HuH-7.5 (cell line): ENCODE measurements at regions not wholly inside any gene's neighbourhood (a gene's known extent, or its start where the extent isn't known, plus 50 kb on each side); places are given as distances from the start of the nearest gene placed in this dataset.
"Not testable (repeated sequence)": the region's sequence is repeated elsewhere in the genome, so short reads cannot be mapped to it uniquely, and the experiment has no call there.

Experiments used
- DNase-seq: peaks from one replicate; pipeline ENCODE4 v3.0.0; 2011; ENCODE audit warnings: low spot score

- no peak for DNase-seq
Measured at GRCh38 chr2:64795024-64795592, 141.4 kb upstream of the SERTAD2 start.

- DNase-seq, result no peak
Measured at GRCh38 chr2:64796926-64797325, 143.2 kb upstream of the SERTAD2 start.

- DNase-seq, result no peak
Measured at GRCh38 chr2:64797881-64798575, 144.3 kb upstream of the SERTAD2 start.

DNA sequence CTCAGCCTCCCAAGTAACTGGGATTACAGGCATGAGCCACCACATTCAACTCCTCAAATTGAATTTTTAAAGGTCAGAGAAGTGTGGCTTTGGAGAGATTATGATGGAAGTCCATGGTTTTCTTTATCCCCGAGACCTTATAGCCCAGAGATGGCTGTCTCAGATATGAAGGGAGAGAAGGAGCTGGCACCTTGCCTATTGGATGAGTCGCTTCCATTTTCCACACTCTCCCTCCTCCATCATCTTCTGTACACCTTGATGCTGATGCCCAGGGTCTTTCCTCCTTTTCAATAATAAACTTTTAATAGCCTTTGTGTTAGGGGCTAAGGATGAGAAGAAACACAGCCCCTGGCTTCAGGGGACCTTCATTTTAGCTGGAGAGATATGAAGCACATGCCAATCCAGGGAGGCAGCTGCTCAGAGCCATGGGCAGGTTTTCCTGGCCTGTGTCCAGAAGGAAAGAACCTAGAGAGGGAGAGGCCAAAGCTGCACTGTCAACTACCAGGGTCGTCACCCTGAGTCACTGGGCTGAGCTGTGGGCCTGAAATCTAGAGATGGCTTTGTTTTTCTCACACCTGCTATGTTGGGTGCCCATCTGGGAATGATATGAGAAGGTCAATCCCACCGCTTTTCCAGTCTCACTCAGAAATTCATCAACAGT lies 146.0 kb upstream of the SERTAD2 start:
- no peak for DNase-seq

DNA sequence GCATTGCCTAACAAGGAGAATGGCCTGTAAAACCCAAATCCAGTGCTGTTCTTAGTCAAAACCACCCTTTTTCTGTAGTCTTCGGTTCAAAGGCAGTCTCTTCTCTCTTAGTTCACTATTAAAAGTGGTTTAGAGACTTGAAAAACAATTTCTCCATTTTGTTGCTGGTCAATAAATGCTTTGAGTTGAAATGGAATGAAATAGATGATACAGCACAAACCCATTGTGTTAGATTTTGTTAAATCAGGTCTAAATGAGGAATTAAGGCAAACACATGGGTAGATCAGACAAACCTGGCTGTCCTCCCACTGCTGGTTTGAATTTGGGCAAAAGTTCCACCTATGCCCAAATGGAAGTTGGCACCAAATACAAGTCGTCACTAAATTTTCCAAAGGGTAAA lies 150.1 kb upstream of the SERTAD2 start:
- no peak for DNase-seq

DNA sequence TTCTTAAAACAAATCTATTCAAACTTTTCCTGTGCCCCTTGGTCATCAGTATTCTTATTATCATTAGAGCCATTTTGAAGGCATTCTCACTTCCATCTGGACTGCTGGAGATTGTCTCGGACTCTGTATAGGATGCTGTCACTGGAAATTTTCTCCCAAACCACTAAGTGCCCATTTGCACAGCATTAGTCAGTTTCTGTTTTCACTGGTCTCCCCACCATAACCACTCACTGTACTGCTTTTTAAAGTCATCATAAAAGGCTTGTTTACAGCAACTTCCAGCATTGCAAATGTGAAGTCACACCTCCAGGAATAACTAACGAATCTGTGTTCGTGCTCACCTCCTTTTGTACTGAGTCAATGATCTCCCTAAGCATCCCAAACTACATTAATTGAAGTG lies 150.9 kb upstream of the SERTAD2 start:
- DNase-seq, result no peak

GRCh38 chr2:64807417-64807816 lies 153.7 kb upstream of the SERTAD2 start:
- no peak for DNase-seq

DNA sequence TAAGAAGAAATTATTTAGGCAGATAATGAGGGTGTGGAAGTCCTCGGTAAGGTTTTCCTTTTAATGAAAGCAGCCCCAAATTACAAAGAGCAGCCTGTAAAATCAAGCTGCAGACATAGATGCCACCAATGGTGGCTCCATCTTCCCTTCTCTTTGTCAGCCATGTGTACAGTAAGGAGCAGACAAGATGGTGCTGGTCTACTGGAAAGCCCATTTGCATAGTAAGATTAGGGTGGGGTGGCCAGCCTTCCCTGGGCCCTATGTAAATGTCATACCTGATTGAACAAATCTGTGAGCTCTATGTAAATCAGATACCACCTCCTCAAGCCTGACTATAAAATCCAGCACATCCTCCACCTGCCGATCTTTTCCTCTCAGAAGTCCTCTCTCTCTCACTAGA lies 154.4 kb upstream of the SERTAD2 start:
- DNase-seq, result no peak

DNA sequence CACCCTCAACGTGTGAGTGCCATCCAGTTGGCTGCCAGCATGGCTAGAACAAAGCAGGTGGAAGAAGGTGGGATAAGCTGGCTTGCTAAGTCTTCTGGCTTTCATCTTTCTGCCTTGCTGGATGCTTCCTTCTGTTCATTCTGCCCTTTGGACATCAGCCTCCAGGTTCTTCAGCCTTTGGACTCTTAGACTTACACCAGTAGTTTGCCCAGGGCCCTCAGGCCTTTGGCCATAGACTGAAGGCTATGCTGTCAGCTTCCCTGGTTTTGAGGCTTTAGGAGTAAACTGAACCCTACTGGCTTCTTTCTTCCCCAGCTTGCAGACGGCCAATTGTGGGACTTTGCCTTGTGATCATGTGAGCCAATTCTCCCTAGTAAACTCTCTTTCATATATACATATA lies 155.0 kb upstream of the SERTAD2 start:
- no peak for DNase-seq

DNA sequence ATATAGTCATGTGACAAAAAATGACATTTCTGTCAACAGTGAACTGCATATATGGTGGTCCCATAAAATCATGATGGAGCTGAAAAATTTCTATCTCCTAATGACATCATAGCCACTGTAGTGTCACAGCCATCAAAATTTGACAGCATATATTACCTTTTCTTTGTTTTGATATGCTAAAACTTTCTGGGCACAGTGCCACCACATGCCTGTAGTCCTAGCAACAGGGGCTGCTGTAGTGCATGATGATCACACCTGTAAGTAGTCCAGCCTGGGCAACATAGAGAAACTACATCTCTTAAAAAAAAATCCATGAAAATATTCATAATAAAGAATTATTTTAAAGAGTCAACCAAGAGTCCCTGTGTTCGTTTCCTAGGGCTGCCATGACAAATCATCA lies 155.5 kb upstream of the SERTAD2 start:
- DNase-seq, result no peak

DNA sequence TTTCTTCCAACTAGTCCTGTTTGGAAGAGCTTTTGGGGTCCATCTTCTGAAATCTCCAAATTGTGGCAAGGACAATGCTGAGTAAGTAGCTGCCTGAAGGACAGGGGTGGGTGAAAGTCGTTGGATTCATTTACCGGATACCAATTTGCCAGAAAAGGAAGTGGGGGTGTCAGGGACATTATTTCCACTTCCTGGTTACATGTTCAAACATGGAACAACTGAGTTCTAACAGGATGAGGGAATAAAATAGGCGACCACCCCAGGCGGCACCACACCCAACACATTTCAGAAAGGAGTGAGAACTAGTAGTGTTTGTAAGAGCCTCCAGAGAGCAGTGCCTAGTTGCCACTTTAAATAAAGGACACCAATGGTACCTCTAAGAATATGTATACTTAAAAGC lies 158.6 kb upstream of the SERTAD2 start:
- no peak for DNase-seq

- DNase-seq, result no peak
Measured at GRCh38 chr2:64814007-64814406, 160.3 kb upstream of the SERTAD2 start.

GRCh38 chr2:64816526-64816925 lies 162.8 kb upstream of the SERTAD2 start:
- DNase-seq, result not testable (repeated sequence)

DNA sequence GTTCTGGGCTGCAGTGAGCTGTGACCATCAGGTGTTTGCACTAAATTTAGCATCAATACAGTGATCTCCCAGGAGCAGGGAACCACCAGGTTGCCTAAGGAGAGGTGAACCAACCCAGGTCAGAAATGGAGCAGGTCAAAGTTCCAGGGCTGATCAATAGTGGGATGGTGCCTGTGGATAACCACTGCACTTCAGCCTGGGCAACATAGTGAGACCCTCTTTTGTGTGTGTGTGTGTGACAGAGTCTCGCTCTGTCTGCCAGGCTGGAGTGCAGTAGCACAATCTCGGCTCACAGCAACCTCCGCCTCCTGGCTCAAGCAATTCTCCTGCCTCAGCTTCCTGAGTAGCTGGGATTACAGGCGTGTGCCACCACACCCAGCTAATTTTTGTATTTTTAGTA lies 163.7 kb upstream of the SERTAD2 start:
- no peak for DNase-seq

DNA sequence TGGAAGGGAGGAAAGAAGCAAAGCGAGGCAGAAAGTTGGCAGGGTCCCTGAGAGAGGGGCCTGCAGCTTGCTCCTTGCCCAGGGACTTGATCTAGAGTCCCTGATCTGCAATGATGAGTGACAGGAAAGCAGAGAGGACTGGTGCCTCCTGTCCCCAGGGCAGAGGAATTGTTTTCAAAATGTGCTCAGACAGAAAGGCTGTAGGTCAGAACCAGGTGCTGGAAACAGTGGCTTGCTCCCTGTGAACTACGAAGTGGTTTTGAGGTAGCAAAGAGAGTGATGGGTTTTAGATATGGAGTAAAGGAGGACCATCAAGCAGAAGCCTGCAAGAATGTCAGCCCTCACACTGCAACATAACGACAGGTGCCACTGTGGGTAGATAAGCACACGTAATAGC lies 164.9 kb upstream of the SERTAD2 start:
- DNase-seq, result no peak

GRCh38 chr2:64819361-64819760 lies 165.6 kb upstream of the SERTAD2 start:
- DNase-seq, result no peak

- DNase-seq, result no peak
Measured at GRCh38 chr2:64819774-64820688, 166.3 kb upstream of the SERTAD2 start.

DNA sequence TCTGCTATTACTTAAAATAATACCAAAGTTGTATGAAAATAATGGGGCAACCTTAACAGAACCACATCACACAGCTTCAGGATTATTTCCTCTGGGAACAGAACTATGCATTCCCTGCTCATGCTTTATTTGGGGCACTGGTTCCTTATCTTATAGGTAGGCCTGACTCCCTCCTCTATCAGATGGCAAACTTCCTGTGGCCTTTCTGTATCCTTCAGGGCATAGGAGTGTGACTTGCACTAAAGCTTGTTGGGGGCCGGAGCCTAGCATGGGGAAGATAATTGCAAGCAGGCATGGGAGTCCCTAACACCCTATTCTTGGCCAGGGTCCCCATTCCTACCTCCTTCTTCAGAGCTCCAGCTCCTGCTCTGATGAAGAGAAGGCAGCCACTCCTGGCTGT lies 167.2 kb upstream of the SERTAD2 start:
- no peak for DNase-seq

GRCh38 chr2:64823794-64824193 lies 165.4 kb upstream of the SLC1A4 start:
- no peak for DNase-seq

- DNase-seq, result no peak
Measured at GRCh38 chr2:64825831-64826491, 163.2 kb upstream of the SLC1A4 start.

DNA sequence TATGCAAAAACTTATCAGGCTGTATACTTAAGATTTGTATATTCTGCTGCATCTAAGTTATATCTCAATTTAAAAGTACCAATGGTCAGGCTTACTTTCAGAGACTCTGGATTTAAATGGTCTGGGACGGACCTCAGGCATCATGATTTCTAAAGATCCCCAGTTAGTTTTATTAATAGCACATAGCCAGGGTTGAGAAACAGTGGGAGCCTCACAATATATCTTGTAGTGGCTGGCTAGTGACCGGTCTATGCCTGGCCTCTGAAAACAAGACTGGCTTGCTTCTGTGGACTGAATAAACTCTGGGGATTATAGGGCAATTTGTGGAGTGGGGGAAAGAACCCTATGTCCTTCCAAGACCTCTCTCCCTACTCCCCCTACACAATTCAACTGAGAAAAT lies 162.5 kb upstream of the SLC1A4 start:
- no peak for DNase-seq

- no peak for DNase-seq
Measured at GRCh38 chr2:64828261-64828660, 160.9 kb upstream of the SLC1A4 start.
